Spleen (tissue), 7 donors: ENCODE measurements at regions not wholly inside any gene's neighbourhood (a gene's known extent, or its start where the extent isn't known, plus 50 kb on each side); places are given as distances from the start of the nearest gene placed in this dataset.

Experiments used
- CTCF ChIP-seq, 11 experiments: fragments of 200-600 bp in 7 of 11; fragments of 450-650 bp in 4 of 11; sonication (generic) in 4 of 11; IDR thresholded peaks in 8 of 11; conservative IDR thresholded peaks in 3 of 11; 1 replicate in 7 of 11; 2 replicates in 4 of 11; pipeline versions ENCODE4 v1.4.0 to v1.8.0; 2016 to 2021; ENCODE audit warnings: antibody characterized with exemption in 11 of 11, inconsistent platforms in 4 of 11, mild to moderate bottlenecking in 1 of 11
- POLR2A ChIP-seq, 3 donors: fragments of 450-650 bp; IDR thresholded peaks; one replicate each; pipeline ENCODE4 v1.5.1; 2017; ENCODE audit warnings: antibody characterized with exemption in 3 of 3, mild to moderate bottlenecking in 1 of 3
- POLR2AphosphoS5 ChIP-seq, 3 donors: sonication (generic); formaldehyde crosslinking; IDR thresholded peaks; one replicate each; pipeline ENCODE4 v1.5.1; 2017; ENCODE audit warnings: antibody characterized with exemption in 3 of 3
- donor health status: DM: no; HTN: no; CAD: no; lungs with moderate emphysema.
- donor health status: DM: no; HTN: no; CAD: no.
- donor health status: DM: no; HTN: no; CAD: no.

GRCh38 chr11:19460718-19461405 lies 220.1 kb upstream of the E2F8 start:
- no peak for TF ChIP-seq CTCF (IDR thresholded peaks at IDR 0.05 in 8 of 11, conservative IDR thresholded peaks at IDR 0.05 in 3 of 11)
- no peak for TF ChIP-seq POLR2A (IDR thresholded peaks at IDR 0.05)
- TF ChIP-seq POLR2AphosphoS5 (IDR thresholded peaks at IDR 0.05): no peak
